Neural progenitor cell (in vitro differentiated cells): ENCODE measurements at regions not wholly inside any gene's neighbourhood (a gene's known extent, or its start where the extent isn't known, plus 50 kb on each side); places are given as distances from the start of the nearest gene placed in this dataset.

Experiments
- CTCF ChIP-seq: fragments of 200-600 bp; sonication (generic); IDR thresholded peaks from 2 replicates; pipeline ENCODE4 v1.5.1; 2017; ENCODE audit warnings: antibody characterized with exemption, mild to moderate bottlenecking
- EZH2phosphoT487 ChIP-seq: fragments of 200-600 bp; sonication (generic); IDR thresholded peaks from 2 replicates; pipeline ENCODE4 v1.6.1; 2017; ENCODE audit warnings: antibody characterized with exemption

- TF ChIP-seq CTCF (no peak), EZH2phosphoT487 (no peak)
Measured at GRCh38 chr1:187844313-187844712, 1015.6 kb downstream of the PLA2G4A start.
